MV-4-11 (cell line): ENCODE measurements at regions not wholly inside any gene's neighbourhood (a gene's known extent, or its start where the extent isn't known, plus 50 kb on each side); places are given as distances from the start of the nearest gene placed in this dataset.

Source experiments
- DNase-seq: peaks from one replicate; lab custom pipeline; 2025; lab: John Stamatoyannopoulos, UW

DNA sequence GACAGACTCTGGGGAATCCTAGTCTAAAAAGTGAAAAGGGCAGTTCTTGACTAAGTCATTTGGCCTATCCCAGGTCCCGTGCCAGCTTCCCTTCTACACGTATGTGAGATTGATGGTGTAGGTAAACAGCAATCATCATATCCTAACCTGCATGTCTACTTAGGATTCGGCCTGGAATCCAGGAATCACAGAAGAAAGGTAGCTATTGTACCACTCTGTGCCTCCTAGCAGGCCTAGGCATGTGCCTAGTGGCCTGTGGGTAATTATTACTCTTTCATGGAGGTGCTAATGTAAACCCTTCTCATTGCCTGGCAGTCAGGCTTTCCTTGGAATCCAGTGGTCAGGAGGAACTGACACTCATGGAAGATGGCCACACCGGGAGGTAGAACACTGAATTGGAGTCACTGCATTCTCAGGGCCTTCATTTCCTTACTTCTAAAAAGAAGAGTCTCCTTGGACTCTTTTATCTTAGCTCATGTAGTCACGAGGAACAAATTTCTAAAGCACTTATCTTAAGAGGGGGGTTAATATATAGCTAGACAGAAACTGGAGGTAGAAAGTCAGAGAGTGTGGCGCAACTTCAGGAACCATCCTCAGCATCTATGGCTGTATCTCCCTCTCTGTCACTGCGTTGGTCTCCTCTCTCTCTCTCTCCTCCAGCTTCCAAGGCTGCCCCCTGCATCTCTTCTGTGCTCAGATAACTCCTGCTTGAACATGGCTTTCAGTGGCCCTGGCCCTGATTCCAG, 122.5 kb downstream of the C1GALT1 start:
- DNase-seq, result peak; percentile 37

DNA sequence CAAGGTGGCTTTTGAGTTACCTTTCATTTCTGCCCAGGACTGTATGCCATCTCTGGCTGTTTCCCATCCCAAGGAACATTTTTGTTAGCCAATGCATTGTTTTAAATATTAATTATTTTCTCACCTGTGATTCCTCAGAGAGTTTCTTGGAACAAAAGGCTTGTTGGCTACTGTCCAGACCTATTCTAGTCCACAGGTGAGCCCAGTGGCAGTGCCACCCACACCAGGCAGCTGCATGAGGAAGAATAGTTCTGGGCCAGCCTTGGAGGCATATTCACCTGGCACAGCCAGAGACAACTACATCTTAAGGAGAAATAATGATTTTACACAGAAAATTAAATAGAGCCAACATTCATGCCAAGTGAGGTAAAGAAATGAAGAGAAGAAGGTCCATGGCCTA, 123.9 kb downstream of the C1GALT1 start:
- DNase-seq, result no peak
